HG03565 (cell line): ENCODE measurements at regions not wholly inside any gene's neighbourhood (a gene's known extent, or its start where the extent isn't known, plus 50 kb on each side); places are given as distances from the start of the nearest gene placed in this dataset.

Source experiments
- ATAC-seq: cut with Tn5 transposase; IDR thresholded peaks from one replicate; pipeline ENCODE4 v1.9.1; 2021; ENCODE audit warnings: mild to moderate bottlenecking, moderate library complexity; ENCODE audit not compliant: unreplicated experiment

DNA sequence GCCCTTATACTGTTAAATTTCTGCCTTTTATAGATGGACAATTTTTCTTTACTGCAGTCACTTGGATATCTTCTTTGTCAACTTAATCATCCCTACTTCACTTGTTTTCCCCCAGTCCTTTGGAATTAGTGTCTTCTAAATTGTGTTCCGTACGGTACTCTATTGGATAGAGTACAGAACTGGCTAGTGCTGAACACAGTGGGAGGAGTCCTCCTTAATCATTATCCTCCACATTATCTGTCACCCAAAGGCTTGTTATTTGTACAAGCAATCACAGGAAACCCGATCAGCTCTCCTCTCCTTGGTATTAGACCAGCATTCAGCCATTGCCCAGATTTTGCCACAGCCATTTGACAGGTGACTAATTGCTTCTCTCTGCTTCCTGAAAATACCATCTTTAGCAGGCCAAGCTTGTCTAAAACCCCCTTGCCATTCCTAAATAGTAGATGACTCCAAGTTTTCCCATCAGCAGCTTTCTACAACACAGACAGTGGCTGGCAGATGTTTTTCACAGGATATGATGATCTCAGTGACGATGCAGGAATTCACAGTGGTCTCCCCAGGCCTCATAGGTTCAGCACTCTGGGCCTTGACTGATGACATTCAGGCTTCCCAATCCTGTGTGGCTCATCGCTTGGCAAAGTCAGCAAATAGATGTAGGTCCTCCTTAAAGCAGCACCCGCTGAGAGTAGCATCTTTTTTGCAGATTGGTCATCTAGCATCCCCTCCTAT lies 216.0 kb upstream of the RGS6 start:
- no peak for ATAC-seq

- ATAC-seq = no peak
Measured at GRCh38 chr14:71720978-71721624, 211.1 kb upstream of the RGS6 start.

DNA sequence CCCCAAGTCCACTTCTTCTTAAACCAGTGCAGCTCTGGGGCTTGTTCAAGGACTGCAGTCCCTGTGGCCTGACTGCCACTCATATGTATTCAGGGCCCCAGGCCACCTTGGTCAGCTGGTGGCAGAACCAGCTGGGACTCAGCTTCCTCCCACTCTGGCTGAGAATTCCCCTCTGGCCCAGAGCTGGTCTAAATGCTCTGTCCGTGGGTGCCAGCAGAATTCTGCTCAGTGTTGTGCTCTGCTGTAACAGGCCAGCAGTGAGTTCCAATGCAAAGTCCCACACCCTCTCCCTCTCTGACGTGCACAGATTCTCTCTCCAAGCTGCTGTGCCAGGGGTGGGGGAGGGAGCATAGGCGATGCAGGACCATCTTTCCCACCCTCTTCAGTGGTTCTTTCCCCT lies 210.4 kb upstream of the RGS6 start:
- ATAC-seq = no peak

DNA sequence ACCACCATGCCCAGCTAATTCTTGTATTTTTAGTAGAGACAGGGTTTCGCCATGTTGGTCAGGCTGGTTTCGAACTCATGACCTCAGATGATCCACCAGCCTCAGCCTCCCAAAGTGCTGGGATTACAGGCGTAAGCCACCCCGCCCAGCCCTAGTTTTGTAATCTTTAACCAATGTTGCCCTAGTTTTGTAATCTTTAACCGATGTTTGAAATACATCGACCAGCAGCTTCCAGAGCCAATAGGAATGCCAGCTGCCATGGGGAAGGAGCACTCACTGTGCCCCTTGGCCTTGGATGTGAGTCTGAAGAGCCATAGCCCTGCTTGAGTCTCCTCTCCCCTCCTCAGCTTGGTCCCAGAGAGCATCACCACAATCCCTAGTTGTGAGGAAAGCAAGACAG lies 209.3 kb upstream of the RGS6 start:
- no peak for ATAC-seq

- ATAC-seq = no peak
Measured at GRCh38 chr14:71725922-71726579, 206.2 kb upstream of the RGS6 start.

- ATAC-seq = no peak
Measured at GRCh38 chr14:71726580-71727021, 205.6 kb upstream of the RGS6 start.

- no peak for ATAC-seq
Measured at GRCh38 chr14:71728386-71728785, 203.8 kb upstream of the RGS6 start.

- no peak for ATAC-seq
Measured at GRCh38 chr14:71729596-71729995, 202.6 kb upstream of the RGS6 start.

GRCh38 chr14:71730471-71730870 lies 201.8 kb upstream of the RGS6 start:
- no peak for ATAC-seq

DNA sequence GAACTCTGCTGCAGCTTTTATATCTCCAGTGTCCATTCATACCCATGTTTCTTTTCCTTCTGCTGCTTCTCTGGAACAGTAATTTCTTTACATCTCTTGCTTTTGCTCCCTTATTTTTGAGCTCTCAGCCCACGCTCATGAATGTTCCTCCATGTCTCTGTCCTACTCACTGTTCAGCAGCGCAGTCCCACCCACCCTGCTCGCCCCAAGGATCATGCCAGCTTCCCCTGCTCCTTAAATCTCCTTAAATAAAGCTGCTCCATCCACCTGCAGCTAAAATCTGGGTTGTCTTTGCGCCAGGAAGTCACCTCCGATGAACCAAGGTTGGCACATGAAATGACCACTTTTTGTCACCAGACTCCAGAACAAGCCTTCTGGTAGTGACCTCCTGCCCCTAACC lies 201.1 kb upstream of the RGS6 start:
- no peak for ATAC-seq

DNA sequence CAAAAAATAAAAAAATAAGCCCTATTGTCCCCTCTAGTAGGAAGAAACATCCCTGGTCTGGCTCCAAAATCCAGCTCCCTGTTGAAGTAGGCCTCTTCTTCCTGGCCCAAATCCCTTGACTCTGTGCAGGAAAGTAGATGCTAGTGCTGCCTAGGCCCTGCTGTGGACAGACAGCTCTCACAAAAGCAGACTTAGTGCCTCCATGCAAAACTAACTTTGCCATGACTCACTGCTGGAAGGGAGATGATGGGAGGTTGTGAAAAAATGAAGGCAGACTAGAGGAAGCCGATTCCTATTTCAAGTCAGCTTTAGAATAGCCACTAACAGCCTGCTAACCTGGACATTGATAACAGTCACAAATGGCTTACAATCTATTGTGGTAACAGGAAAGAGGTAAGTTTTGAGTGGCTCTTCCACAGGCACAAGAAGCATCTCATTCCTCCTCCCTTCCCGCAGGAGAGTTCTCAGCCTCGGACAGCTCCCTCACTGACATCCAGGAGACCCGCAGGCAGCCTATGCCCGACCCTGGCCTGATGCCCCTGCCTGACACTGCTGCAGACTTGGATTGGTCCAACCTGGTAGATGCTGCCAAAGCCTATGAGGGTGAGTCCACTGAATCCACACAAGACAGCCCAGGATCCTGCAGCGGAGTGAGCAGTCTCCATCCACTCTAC lies 198.9 kb upstream of the RGS6 start:
- ATAC-seq = no peak

GRCh38 chr14:71734076-71734475 lies 198.2 kb upstream of the RGS6 start:
- ATAC-seq = no peak

DNA sequence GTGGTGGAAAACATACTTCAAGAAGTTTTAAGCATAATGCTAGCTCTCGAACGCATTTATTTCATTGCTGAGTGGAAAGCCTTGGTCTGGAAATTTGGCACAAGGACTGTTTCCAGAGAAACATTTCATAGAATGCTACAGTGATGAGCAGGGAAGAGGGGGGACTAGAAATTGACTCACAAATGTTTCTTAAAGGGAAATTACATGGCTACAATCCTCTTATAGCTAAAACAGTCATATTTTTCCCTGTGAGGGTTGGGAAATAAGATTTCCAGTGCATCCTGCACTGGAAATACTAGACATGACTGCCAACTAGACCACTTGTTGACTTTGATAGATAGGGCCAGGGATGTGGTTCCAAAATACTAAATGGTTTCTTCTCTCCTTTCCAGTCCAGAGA lies 197.3 kb upstream of the RGS6 start:
- no peak for ATAC-seq

DNA sequence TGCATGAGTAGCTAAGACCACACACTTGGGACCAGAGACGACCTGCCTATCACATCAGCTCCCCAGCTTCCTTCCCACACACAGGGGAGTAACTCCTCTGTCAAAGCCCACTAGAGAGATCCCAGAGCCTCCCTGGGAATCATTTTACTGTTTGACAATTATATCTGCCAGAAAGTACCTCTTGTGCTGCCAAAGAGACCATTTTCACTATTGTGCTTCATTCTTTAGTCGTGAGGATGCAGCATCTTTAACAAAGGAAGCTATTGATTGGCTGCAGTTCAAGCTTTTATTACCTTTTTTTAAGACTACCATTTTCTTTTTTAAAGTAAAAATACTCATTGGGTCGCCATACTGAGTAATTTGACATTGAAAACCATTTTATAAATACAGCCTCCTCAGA lies 194.5 kb upstream of the RGS6 start:
- ATAC-seq = no peak

GRCh38 chr14:71739273-71739990 lies 192.8 kb upstream of the RGS6 start:
- ATAC-seq = no peak

DNA sequence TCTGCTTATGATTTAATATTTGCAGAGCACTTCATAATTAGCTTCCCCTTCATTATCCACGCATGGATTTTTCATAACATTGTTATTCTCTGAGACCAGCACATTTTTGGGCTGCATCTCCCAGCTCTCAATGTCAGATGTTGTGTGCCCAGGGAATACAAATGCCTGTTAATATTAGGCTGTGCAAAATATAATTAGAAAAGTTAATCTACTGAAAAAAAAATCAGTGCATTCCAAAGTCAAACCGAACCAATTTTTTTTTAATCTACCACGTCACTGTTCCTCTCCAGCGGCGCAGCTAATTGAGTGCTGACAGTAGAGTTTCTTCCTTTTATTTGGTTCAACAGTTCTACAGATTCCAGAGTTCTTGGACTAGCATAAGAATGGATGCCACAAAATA lies 191.0 kb upstream of the RGS6 start:
- ATAC-seq = no peak

DNA sequence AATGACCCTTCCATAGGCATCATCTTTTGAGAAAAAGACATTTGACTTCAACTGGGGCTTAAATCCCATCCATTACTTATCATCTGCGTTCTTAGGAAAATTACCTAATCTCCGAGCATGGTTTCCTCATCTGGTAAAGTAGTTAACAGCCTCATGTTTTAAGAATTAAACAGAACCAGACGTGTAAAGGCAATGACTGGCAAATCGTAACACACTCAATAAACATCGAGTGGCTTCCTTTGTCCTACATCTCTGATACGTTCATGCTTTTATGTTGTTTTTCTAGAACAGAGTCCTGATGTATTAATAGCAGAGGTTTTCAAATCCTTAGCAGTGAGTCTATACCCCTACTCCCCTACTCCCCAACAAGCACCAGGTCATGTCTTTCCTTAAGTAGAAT lies 189.7 kb upstream of the RGS6 start:
- ATAC-seq = no peak

DNA sequence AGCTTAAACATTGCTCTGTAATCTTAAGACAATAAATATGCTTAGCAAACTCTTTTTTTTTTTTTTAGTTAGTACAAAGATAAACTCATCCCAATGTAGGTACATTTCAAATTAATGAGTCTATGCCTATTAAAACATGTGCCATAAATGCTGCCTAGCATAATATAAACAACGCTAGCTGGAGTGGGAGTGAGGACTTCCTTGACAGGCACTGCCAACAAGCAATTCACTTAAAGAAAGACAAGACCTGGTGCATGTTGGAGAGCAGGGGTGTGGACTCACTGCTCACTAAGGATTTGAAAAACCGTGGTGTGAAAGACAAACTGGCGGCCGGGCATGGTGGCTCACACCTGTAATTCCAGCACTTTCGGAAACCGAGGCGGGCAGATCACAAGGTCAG lies 187.2 kb upstream of the RGS6 start:
- ATAC-seq = no peak

- no peak for ATAC-seq
Measured at GRCh38 chr14:71748196-71748595, 184.0 kb upstream of the RGS6 start.

DNA sequence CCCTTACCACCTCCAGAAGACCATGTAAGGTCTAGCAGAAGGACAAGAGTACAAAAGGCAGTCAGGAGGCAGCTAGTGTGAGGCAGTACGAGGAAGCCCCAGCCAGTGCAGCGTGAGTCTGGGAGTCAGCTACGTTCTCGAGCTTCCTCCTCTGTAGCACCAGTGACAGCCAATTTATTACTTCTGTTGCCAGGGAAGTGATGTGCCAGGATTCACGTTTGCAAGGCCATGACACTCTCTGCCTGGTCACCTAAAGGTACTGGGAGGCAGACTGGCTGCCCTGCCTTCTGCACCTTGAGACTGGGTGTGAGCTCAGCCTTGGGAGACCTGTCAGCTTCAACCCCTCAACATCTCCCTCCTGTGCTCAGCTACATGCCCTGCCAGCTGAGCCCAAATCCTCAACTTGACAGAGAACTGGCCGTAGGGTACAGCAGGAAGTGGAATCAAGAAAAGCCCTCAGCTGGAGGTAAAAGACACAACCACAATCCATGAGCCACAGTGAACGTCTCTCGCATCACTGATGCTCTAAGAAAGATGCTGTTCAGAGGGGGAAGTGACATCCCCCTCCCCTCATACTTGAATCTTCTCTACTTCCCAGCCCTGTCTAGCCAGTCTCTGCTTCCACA lies 182.5 kb upstream of the RGS6 start:
- no peak for ATAC-seq

DNA sequence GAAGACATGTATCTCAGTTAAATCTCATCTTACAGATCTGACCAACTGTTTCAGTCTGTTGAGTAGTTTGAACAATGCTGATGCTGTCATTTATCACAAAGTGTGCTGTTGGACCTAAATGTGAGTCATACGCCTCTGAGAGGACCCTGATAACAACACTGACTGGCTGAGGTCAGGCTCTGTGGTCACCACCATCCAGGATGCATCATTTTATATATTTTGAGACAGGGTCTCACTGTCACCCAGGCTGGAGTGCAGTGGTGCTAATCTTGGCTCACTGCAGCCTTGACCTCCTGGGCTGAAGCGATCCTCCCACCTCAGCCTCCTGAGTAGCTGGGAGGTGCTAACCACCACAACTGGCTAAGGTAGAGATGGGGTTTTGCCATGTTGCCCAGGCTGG lies 181.0 kb upstream of the RGS6 start:
- ATAC-seq = no peak
